ENCODE measurements at regions not wholly inside any gene's neighbourhood (a gene's known extent, or its start where the extent isn't known, plus 50 kb on each side); places are given as distances from the start of the nearest gene placed in this dataset.

- peaks cover 9% of the 10 kb centered on the region for H3K36me3 Mint-ChIP-seq (ENCODE audit: unreplicated experiment)
- peaks cover 10% of the 10 kb centered on the region for H3K4me1 Mint-ChIP-seq (ENCODE audit: low read depth, unreplicated experiment)
- no peak for DNase-seq
- peaks cover 4% of the 10 kb centered on the region for H3K27me3 Mint-ChIP-seq (ENCODE audit: unreplicated experiment)
- no peak overlapping the region for H3K27ac Mint-ChIP-seq (ENCODE audit: unreplicated experiment)
- H3K4me3 Mint-ChIP-seq (ENCODE audit: unreplicated experiment) = no peak overlapping the region
- TF ChIP-seq CTCF (IDR thresholded peaks at IDR 0.05; ENCODE audit: partially characterized antibody, unreplicated experiment) = no peak
- peaks cover 11% of the 10 kb centered on the region for H3K9me3 Mint-ChIP-seq (ENCODE audit: unreplicated experiment)
Measured at GRCh38 chr2:234565842-234566619, 69.2 kb upstream of the ARL4C start.

- Mint-ChIP-seq H3K4me1 (ENCODE audit: low read depth, unreplicated experiment) (peaks cover 10% of the 10 kb centered on the region), H3K27me3 (ENCODE audit: unreplicated experiment) (peaks cover 4% of the 10 kb centered on the region), H3K36me3 (ENCODE audit: unreplicated experiment) (peaks cover 15% of the 10 kb centered on the region), H3K27ac (ENCODE audit: unreplicated experiment) (peak overlapping the region; percentile 38), H3K4me3 (ENCODE audit: unreplicated experiment) (no peak overlapping the region), H3K9me3 (ENCODE audit: unreplicated experiment) (peaks cover 11% of the 10 kb centered on the region)
- no peak for TF ChIP-seq CTCF (IDR thresholded peaks at IDR 0.05; ENCODE audit: partially characterized antibody, unreplicated experiment)
- DNase-seq = no peak
Measured at GRCh38 chr2:234565201-234565600, 68.3 kb upstream of the ARL4C start.

- DNase-seq = no peak
- no peak for TF ChIP-seq CTCF (IDR thresholded peaks at IDR 0.05; ENCODE audit: partially characterized antibody, unreplicated experiment)
- peak overlapping the region; percentile 4 for H3K27ac Mint-ChIP-seq (ENCODE audit: unreplicated experiment)
- H3K4me1 Mint-ChIP-seq (ENCODE audit: low read depth, unreplicated experiment) = peaks cover 10% of the 10 kb centered on the region
- H3K4me3 Mint-ChIP-seq (ENCODE audit: unreplicated experiment) = no peak overlapping the region
- peaks cover 13% of the 10 kb centered on the region for H3K9me3 Mint-ChIP-seq (ENCODE audit: unreplicated experiment)
- H3K36me3 Mint-ChIP-seq (ENCODE audit: unreplicated experiment) = peaks cover 15% of the 10 kb centered on the region
- peaks cover 4% of the 10 kb centered on the region for H3K27me3 Mint-ChIP-seq (ENCODE audit: unreplicated experiment)
Measured at GRCh38 chr2:234564699-234565098, 67.8 kb upstream of the ARL4C start.

- H3K27me3 Mint-ChIP-seq (ENCODE audit: unreplicated experiment) = peaks cover 4% of the 10 kb centered on the region
- no peak for TF ChIP-seq CTCF (IDR thresholded peaks at IDR 0.05; ENCODE audit: partially characterized antibody, unreplicated experiment)
- no peak overlapping the region for H3K27ac Mint-ChIP-seq (ENCODE audit: unreplicated experiment)
- no peak overlapping the region for H3K4me3 Mint-ChIP-seq (ENCODE audit: unreplicated experiment)
- H3K4me1 Mint-ChIP-seq (ENCODE audit: low read depth, unreplicated experiment) = no peaks in the 10 kb centered on the region
- no peak for DNase-seq
- peaks cover 21% of the 10 kb centered on the region for H3K36me3 Mint-ChIP-seq (ENCODE audit: unreplicated experiment)
- peaks cover 13% of the 10 kb centered on the region for H3K9me3 Mint-ChIP-seq (ENCODE audit: unreplicated experiment)
Measured at GRCh38 chr2:234559609-234560008, 62.7 kb upstream of the ARL4C start.

- Mint-ChIP-seq H3K9me3 (ENCODE audit: unreplicated experiment) (peaks cover 13% of the 10 kb centered on the region), H3K36me3 (ENCODE audit: unreplicated experiment) (peaks cover 23% of the 10 kb centered on the region), H3K4me1 (ENCODE audit: low read depth, unreplicated experiment) (no peaks in the 10 kb centered on the region), H3K4me3 (ENCODE audit: unreplicated experiment) (no peak overlapping the region), H3K27ac (ENCODE audit: unreplicated experiment) (no peak overlapping the region), H3K27me3 (ENCODE audit: unreplicated experiment) (peaks cover 2% of the 10 kb centered on the region)
- TF ChIP-seq CTCF (IDR thresholded peaks at IDR 0.05; ENCODE audit: partially characterized antibody, unreplicated experiment) = no peak
- DNase-seq = no peak
Measured at GRCh38 chr2:234558642-234559041, 61.8 kb upstream of the ARL4C start.

All from glutamatergic neuron (in vitro differentiated cells).